ENCODE measurements at regions not wholly inside any gene's neighbourhood (a gene's known extent, or its start where the extent isn't known, plus 50 kb on each side); places are given as distances from the start of the nearest gene placed in this dataset.
A peak's percentile ranks its signal among the peaks of the same experiment; 100 is the strongest.

- Histone ChIP-seq H3K36me3 (ENCODE audit: control insufficient read depth in 4 of 4, insufficient read depth in 4 of 4, low read length in 4 of 4) (no peaks in the 10 kb centered on the region), H3K9ac (ENCODE audit: insufficient read depth in 1 of 2, low read length in 2 of 2) (no peak overlapping the region), H3K9me3 (ENCODE audit: control insufficient read depth in 4 of 4, insufficient read depth in 3 of 4, low read length in 3 of 4) (no peaks in the 10 kb centered on the region), H3K27ac (ENCODE audit: low read depth in 1 of 2, low read length in 1 of 2) (no peak overlapping the region), H3K4me3 (no peak overlapping the region), H3K4me1 (ENCODE audit: control insufficient read depth in 5 of 5, insufficient read depth in 5 of 5, low read length in 5 of 5) (peaks cover 0 to 21% (median 10%) of the 10 kb centered on the region in 5 donors), H3K27me3 (ENCODE audit: control insufficient read depth in 3 of 3, insufficient read depth in 3 of 3, low read length in 2 of 3) (peaks cover 0 to 3% (median 0%) of the 10 kb centered on the region in 3 donors)
- ATAC-seq (ENCODE audit: insufficient read depth, low FRiP score) (no peak), DNase-seq (peak in 1 of 3 donors; percentile 49)
- 75 to 88% methylated on average over 2 of the region's 2 CpGs for whole genome bisulfite sequencing, 2 donors
- TF ChIP-seq, protein P1, sequence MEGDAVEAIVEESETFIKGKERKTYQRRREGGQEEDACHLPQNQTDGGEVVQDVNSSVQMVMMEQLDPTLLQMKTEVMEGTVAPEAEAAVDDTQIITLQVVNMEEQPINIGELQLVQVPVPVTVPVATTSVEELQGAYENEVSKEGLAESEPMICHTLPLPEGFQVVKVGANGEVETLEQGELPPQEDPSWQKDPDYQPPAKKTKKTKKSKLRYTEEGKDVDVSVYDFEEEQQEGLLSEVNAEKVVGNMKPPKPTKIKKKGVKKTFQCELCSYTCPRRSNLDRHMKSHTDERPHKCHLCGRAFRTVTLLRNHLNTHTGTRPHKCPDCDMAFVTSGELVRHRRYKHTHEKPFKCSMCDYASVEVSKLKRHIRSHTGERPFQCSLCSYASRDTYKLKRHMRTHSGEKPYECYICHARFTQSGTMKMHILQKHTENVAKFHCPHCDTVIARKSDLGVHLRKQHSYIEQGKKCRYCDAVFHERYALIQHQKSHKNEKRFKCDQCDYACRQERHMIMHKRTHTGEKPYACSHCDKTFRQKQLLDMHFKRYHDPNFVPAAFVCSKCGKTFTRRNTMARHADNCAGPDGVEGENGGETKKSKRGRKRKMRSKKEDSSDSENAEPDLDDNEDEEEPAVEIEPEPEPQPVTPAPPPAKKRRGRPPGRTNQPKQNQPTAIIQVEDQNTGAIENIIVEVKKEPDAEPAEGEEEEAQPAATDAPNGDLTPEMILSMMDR (IDR thresholded peaks at IDR 0.05; ENCODE audit: control extremely low read depth, extremely low read depth), result no peak
Observed at GRCh38 chr2:236990552-236990951, 95.1 kb upstream of the COPS8 start.

- TF ChIP-seq, protein P1 (IDR thresholded peaks at IDR 0.05; ENCODE audit: control extremely low read depth, extremely low read depth), result no peak
- WGBS, 2 donors, result 80 to 92% methylated on average over 1 of the region's 1 CpG
- H3K4me3 ChIP-seq, result no peak overlapping the region
- no peak overlapping the region for H3K27ac ChIP-seq (ENCODE audit: low read depth in 1 of 2, low read length in 1 of 2)
- H3K9me3 ChIP-seq (ENCODE audit: control insufficient read depth in 4 of 4, insufficient read depth in 3 of 4, low read length in 3 of 4), result no peaks in the 10 kb centered on the region
- ATAC-seq (ENCODE audit: insufficient read depth, low FRiP score), result no peak
- no peaks in the 10 kb centered on the region for H3K36me3 ChIP-seq (ENCODE audit: control insufficient read depth in 4 of 4, insufficient read depth in 4 of 4, low read length in 4 of 4)
- H3K4me1 ChIP-seq (ENCODE audit: control insufficient read depth in 5 of 5, insufficient read depth in 5 of 5, low read length in 5 of 5), result peaks cover 0 to 25% (median 9%) of the 10 kb centered on the region in 5 donors
- DNase-seq, result no peak
- no peak overlapping the region for H3K9ac ChIP-seq (ENCODE audit: insufficient read depth in 1 of 2, low read length in 2 of 2)
- H3K27me3 ChIP-seq (ENCODE audit: control insufficient read depth in 3 of 3, insufficient read depth in 3 of 3, low read length in 2 of 3), result peaks cover 0 to 3% (median 0%) of the 10 kb centered on the region in 3 donors
Observed at GRCh38 chr2:236991874-236992273, 93.8 kb upstream of the COPS8 start.

GRCh38 chr2:236993286-236993685, 92.4 kb upstream of the COPS8 start:
- H3K4me3 ChIP-seq, result no peak overlapping the region
- 73 to 82% methylated on average over 2 of the region's 2 CpGs for WGBS, 2 donors
- H3K27me3 ChIP-seq (ENCODE audit: control insufficient read depth in 3 of 3, insufficient read depth in 3 of 3, low read length in 2 of 3), result peaks cover 0 to 3% (median 0%) of the 10 kb centered on the region in 3 donors
- H3K27ac ChIP-seq (ENCODE audit: low read depth in 1 of 2, low read length in 1 of 2), result no peak overlapping the region
- no peaks in the 10 kb centered on the region for H3K36me3 ChIP-seq (ENCODE audit: control insufficient read depth in 4 of 4, insufficient read depth in 4 of 4, low read length in 4 of 4)
- no peak for DNase-seq
- TF ChIP-seq, protein P1 (IDR thresholded peaks at IDR 0.05; ENCODE audit: control extremely low read depth, extremely low read depth), result no peak
- peaks cover 0 to 39% (median 8%) of the 10 kb centered on the region in 5 donors for H3K4me1 ChIP-seq (ENCODE audit: control insufficient read depth in 5 of 5, insufficient read depth in 5 of 5, low read length in 5 of 5)
- no peaks in the 10 kb centered on the region for H3K9me3 ChIP-seq (ENCODE audit: control insufficient read depth in 4 of 4, insufficient read depth in 3 of 4, low read length in 3 of 4)
- no peak overlapping the region for H3K9ac ChIP-seq (ENCODE audit: insufficient read depth in 1 of 2, low read length in 2 of 2)
- no peak for ATAC-seq (ENCODE audit: insufficient read depth, low FRiP score)

DNA sequence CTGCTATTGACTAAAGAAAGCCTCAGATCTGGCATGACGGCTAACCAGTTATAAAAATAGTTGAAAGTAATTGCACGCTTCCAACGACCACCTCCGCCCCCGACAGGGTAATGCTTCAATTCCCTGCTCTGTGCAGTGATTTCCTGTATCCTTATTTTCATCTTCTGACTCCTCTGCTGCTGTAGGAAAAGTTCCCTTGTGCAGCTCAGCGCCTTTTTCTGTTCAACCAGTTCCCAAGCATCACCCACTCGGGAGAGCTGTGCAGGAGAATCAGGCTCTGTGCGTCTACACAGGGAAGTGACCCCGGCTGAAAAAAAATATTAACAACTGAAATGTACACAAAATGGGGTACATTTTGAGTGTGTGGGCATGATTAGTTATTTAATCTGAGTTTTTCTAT, 91.3 kb upstream of the COPS8 start:
- no peaks in the 10 kb centered on the region for H3K9me3 ChIP-seq (ENCODE audit: control insufficient read depth in 4 of 4, insufficient read depth in 3 of 4, low read length in 3 of 4)
- H3K4me3 ChIP-seq, result no peak overlapping the region
- ATAC-seq (ENCODE audit: insufficient read depth, low FRiP score) (no peak), DNase-seq (no peak)
- TF ChIP-seq, protein P1 (IDR thresholded peaks at IDR 0.05; ENCODE audit: control extremely low read depth, extremely low read depth), result no peak
- 81 to 88% methylated on average over 9 of the region's 9 CpGs for WGBS, 2 donors
- no peak overlapping the region for H3K9ac ChIP-seq (ENCODE audit: insufficient read depth in 1 of 2, low read length in 2 of 2)
- no peak overlapping the region for H3K27ac ChIP-seq (ENCODE audit: low read depth in 1 of 2, low read length in 1 of 2)
- H3K4me1 ChIP-seq (ENCODE audit: control insufficient read depth in 5 of 5, insufficient read depth in 5 of 5, low read length in 5 of 5), result peaks cover 0 to 39% (median 6%) of the 10 kb centered on the region in 5 donors
- H3K27me3 ChIP-seq (ENCODE audit: control insufficient read depth in 3 of 3, insufficient read depth in 3 of 3, low read length in 2 of 3), result peaks cover 0 to 3% (median 0%) of the 10 kb centered on the region in 3 donors
- no peaks in the 10 kb centered on the region for H3K36me3 ChIP-seq (ENCODE audit: control insufficient read depth in 4 of 4, insufficient read depth in 4 of 4, low read length in 4 of 4)
